GM21723 (cell line): ENCODE measurements at regions not wholly inside any gene's neighbourhood (a gene's known extent, or its start where the extent isn't known, plus 50 kb on each side); places are given as distances from the start of the nearest gene placed in this dataset.
"Not testable (repeated sequence)": the region's sequence is repeated elsewhere in the genome, so short reads cannot be mapped to it uniquely, and the experiment has no call there.

ENCODE experiments used
- ATAC-seq: cut with Tn5 transposase; IDR thresholded peaks from one replicate; pipeline ENCODE4 v1.9.1; 2021; ENCODE audit warnings: mild to moderate bottlenecking, moderate library complexity; ENCODE audit not compliant: unreplicated experiment

GRCh38 chr1:83295594-83295993 lies 703.3 kb downstream of the TTLL7 start:
- ATAC-seq, result not testable (repeated sequence)

- not testable (repeated sequence) for ATAC-seq
These were observed 711.5 kb downstream of the TTLL7 start for GRCh38 chr1:83287391-83287790.

- not testable (repeated sequence) for ATAC-seq
These were observed 724.3 kb downstream of the TTLL7 start for GRCh38 chr1:83274656-83275055.

GRCh38 chr1:83272484-83272883 lies 726.4 kb downstream of the TTLL7 start:
- ATAC-seq, result not testable (repeated sequence)

- not testable (repeated sequence) for ATAC-seq
These were observed 727.1 kb downstream of the TTLL7 start for GRCh38 chr1:83271834-83272233.

- not testable (repeated sequence) for ATAC-seq
These were observed 728.1 kb downstream of the TTLL7 start for GRCh38 chr1:83270801-83271200.

GRCh38 chr1:83263808-83264207 lies 735.1 kb downstream of the TTLL7 start:
- ATAC-seq, result not testable (repeated sequence)

- ATAC-seq, result not testable (repeated sequence)
These were observed 747.2 kb downstream of the TTLL7 start for GRCh38 chr1:83251687-83252086.

- ATAC-seq, result not testable (repeated sequence)
These were observed 752.2 kb downstream of the TTLL7 start for GRCh38 chr1:83246780-83247179.

- not testable (repeated sequence) for ATAC-seq
These were observed 754.1 kb downstream of the TTLL7 start for GRCh38 chr1:83244832-83245231.

- ATAC-seq, result not testable (repeated sequence)
These were observed 759.4 kb downstream of the TTLL7 start for GRCh38 chr1:83239568-83239967.

DNA sequence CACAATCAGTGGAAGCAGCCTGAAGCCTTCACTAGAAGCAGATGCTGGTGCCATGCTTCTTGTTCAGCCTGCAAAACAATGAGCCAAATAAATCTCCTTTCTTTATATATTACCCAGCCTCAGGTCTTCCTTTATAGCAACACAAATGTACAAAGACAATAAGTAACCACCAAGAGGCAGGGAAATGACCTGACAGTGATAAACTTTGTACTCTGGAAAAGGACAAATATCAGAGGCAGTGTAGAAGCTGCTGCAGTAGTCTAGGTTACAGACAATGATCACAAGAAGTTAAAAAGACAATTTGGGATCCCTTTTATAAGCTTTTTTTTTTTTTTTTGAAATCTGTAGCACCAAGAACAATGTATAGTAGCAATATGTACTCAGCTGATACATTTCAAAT lies 760.3 kb downstream of the TTLL7 start:
- ATAC-seq, result not testable (repeated sequence)

DNA sequence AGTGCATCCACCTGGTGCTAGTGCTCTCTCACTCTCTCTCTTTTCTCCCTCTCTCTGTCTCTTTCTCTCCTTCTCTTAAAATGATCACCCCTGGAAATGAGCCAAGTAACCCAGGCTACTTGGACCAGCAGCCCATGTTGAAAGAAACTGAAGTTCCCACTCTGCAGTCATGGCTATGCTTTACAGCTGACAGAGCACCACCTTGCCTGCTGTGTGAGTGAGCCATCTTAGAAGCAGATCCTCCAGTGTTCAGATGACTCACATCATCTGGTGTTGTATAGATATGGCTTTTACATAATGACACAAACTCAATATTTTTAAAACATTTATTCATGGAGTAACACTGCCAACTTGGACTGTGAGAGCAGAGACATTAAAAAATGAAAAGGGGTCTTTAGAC lies 779.1 kb downstream of the TTLL7 start:
- ATAC-seq, result not testable (repeated sequence)

GRCh38 chr1:83218036-83218716 lies 780.8 kb downstream of the TTLL7 start:
- ATAC-seq, result not testable (repeated sequence)

- not testable (repeated sequence) for ATAC-seq
These were observed 784.6 kb downstream of the TTLL7 start for GRCh38 chr1:83214317-83214716.

- not testable (repeated sequence) for ATAC-seq
These were observed 785.3 kb downstream of the TTLL7 start for GRCh38 chr1:83213648-83214047.

DNA sequence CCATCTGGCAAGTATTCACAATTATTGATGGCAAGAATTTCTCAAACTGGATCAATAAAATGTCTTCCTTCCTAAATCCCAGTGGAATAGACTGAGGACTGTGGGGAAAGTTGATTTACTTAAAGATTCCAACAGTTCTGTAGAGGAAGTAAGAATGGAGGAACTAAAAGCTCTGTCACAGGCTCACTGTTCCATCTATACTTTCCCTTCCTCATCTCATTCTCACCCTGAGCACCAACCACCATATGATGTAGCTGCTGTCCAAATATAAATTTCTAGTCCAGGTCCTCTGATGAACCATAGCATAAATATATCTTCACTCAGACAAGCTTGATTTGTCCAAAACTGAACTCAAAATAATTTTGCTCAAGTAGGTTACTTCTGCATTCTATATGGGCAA lies 786.9 kb downstream of the TTLL7 start:
- ATAC-seq, result not testable (repeated sequence)

- ATAC-seq, result not testable (repeated sequence)
These were observed 790.4 kb downstream of the TTLL7 start for GRCh38 chr1:83208540-83208939.

DNA sequence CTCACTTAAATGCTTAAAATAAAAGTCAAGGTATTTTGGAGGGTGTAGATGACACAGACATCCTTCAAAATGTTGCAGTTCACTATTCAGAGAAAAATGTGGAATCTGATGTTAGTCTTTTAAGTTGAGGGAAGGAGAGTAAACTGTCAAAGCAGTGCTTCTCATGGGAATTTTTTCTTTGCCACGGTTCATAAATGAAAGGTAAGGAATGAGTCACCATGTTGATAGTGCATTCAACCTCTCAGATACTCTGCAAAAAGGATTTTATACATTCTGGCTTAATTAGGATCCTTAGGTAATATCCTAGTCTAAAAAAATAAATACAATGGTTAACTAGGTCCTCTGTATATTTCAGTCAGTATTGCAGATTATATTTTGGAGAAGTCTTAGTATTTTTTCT lies 804.3 kb downstream of the TTLL7 start:
- ATAC-seq, result not testable (repeated sequence)

DNA sequence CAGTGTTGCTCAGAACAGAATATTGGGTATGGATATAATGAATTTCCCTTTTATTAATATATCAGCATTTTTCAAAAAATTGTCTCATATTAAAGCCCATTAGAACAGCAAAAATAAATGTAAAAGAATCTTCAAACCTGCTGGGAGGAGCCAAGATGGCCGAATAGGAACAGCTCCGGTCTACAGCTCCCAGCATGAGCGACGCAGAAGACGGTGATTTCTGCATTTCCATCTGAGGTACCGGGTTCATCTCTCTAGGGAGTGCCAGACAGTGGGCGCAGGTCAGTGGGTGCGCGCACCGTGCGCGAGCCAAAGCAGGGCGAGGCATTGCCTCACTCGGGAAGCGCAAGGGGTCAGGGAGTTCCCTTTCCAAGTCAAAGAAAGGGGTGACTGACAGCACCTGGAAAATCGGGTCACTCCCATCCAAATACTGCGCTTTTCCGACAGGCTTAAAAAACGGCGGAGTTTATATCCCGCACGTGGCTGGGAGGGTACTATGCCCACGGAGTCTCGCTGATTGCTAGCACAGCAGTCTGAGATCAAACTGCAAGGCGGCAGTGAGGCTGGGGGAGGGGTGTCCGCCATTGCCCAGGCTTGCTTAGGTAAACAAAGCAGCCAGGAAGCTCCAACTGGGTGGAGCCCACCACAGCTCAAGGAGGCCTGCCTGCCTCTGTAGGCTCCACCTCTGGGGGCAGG lies 816.8 kb downstream of the TTLL7 start:
- not testable (repeated sequence) for ATAC-seq

- not testable (repeated sequence) for ATAC-seq
These were observed 818.3 kb downstream of the TTLL7 start for GRCh38 chr1:83180621-83181020.

- not testable (repeated sequence) for ATAC-seq
These were observed 831.3 kb downstream of the TTLL7 start for GRCh38 chr1:83167634-83168033.
